Heart left ventricle (tissue), 16 donors: ENCODE measurements at regions not wholly inside any gene's neighbourhood (a gene's known extent, or its start where the extent isn't known, plus 50 kb on each side); places are given as distances from the start of the nearest gene placed in this dataset.

Experiments used
- ATAC-seq, 4 donors: fragments of 200-7000 bp; cut with Tn5 transposase; one replicate each; pipeline ENCODE4 v1.9.1; 2020 to 2022; ENCODE audit warnings: moderate library complexity in 4 of 4, mild to moderate bottlenecking in 3 of 4, moderate number of reproducible peaks in 1 of 4
- DNase-seq, 5 donors: peaks; one replicate each; pipeline ENCODE4 v3.0.0-alpha.2; 2020
- H3K27ac ChIP-seq, 12 donors: fragments of 200-600 bp; sonication (generic) in 4 of 12; one replicate each; pipeline versions ENCODE4 v1.5.0 to v1.8.0; 2016 to 2022; ENCODE audit warnings: mild to moderate bottlenecking in 2 of 12
- H3K27me3 ChIP-seq, 9 donors: fragments of 200-600 bp; sonication (generic) in 2 of 9; one replicate each; pipeline versions ENCODE4 v1.5.1 to v1.8.0; 2016 to 2022; ENCODE audit warnings: mild to moderate bottlenecking in 3 of 9
- H3K36me3 ChIP-seq, 9 donors: fragments of 200-600 bp; sonication (generic) in 2 of 9; one replicate each; pipeline versions ENCODE4 v1.5.0 to v1.8.0; 2018 to 2022; ENCODE audit warnings: mild to moderate bottlenecking in 2 of 9
- H3K4me1 ChIP-seq, 12 donors: fragments of 200-600 bp; sonication (generic) in 4 of 12; one replicate each; pipeline versions ENCODE4 v1.5.0 to v1.8.0; 2016 to 2022; ENCODE audit warnings: mild to moderate bottlenecking in 3 of 12
- H3K4me3 ChIP-seq, 12 donors: fragments of 200-600 bp; sonication (generic) in 4 of 12; one replicate each; pipeline versions ENCODE4 v1.5.0 to v1.8.0; 2017 to 2022; ENCODE audit warnings: mild to moderate bottlenecking in 9 of 12, moderate library complexity in 4 of 12
- H3K9me3 ChIP-seq, 12 donors: fragments of 200-600 bp; sonication (generic) in 4 of 12; one replicate each; pipeline versions ENCODE4 v1.5.0 to v1.8.0; 2016 to 2022; ENCODE audit warnings: mild to moderate bottlenecking in 1 of 12
- POLR2A ChIP-seq, 2 donors: fragments of 450-650 bp; IDR thresholded peaks; one replicate each; pipeline ENCODE4 v1.6.1; 2017; ENCODE audit warnings: antibody characterized with exemption in 2 of 2, mild to moderate bottlenecking in 2 of 2, moderate library complexity in 2 of 2
- WGBS, 4 donors: extraction: QIAGEN DNeasy Blood & Tissue Kit in 2 of 4; methylation state at CpG; one replicate each; pipeline versions ENCODE4 v1.1.5 to v1.1.7; 2013 to 2018; 5-methylcytosine and 5-hydroxymethylcytosine counted together
- intact Hi-C, 10 donors: fragments of 100-400 bp; cut with DNase I; formaldehyde crosslinking; loops; one replicate each; pipeline versions ENCODE4 v1.11.1 to v1.14.2; 2022
- TF ChIP-seq, protein P1 (sequence below), 12 donors: fragments of 200-600 bp; sonication (generic) in 4 of 12; IDR thresholded peaks; one replicate each; pipeline versions ENCODE4 v1.5.0 to v1.8.0; 2018 to 2022; ENCODE audit warnings: antibody characterized with exemption in 12 of 12, mild to moderate bottlenecking in 5 of 12
- donor health status: ischemic (EF 13 %, LVEDD 7.1; RV severe dilation, severe dysfunction).
- donor health status: healthy with polysubstance abuse.
- donor health status: DM: no; HTN: yes; CAD: no.
- donor health status: DM: no; HTN: no; CAD: no.
- donor health status: ischemic (EF 25% LVEDD 6.9; RV normal size, moderate dysfunction).
- donor health status: ischemic (EF 25% LVEDD 5.7; RV mildly dilated, moderate dysfunction).
- donor health status: healthy.
- donor health status: DM: yes; HTN: yes; CAD: no.
- donor health status: ischemic (EF 35%, LVEDD 5.7; RV mildly dilated, moderate dysfunction).
- donor health status: nonischemic (EF 11% LVEDD 7.7; RV severe dilation, severe dysfunction).
- donor health status: DM: yes; HTN: yes; CAD: no.
- donor health status: PGD.
- donor health status: ischemic (EF 29% LVEDD 5.4; RV normal size, mild dysfunction).
- donor health status: nonischemic (EF 23%, LVEDD 6.1; RV moderate dilation, normal function).

DNA sequence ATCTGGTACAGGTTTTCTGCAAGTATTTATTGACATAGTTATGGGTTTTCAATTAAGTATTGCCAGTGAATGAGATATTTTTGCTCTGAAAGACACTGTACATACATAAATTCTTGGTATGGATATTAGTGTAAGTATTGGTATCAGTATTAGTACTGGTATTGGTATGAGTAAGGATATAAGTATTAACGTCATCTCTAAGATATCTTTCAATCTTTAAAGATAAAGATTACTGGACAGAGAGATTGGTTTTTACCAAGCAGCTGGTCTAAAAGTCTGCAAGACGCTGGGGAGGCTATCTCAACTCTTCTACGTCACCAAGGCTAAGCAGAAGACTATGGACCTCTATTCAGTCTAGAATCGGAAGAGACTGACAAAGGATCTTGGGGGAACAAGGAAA, 234.5 kb downstream of the NXPE2 start:
- H3K36me3 ChIP-seq, result no peaks in the 10 kb centered on the region
- H3K27me3 ChIP-seq, result no peaks in the 10 kb centered on the region
- TF ChIP-seq, protein P1, sequence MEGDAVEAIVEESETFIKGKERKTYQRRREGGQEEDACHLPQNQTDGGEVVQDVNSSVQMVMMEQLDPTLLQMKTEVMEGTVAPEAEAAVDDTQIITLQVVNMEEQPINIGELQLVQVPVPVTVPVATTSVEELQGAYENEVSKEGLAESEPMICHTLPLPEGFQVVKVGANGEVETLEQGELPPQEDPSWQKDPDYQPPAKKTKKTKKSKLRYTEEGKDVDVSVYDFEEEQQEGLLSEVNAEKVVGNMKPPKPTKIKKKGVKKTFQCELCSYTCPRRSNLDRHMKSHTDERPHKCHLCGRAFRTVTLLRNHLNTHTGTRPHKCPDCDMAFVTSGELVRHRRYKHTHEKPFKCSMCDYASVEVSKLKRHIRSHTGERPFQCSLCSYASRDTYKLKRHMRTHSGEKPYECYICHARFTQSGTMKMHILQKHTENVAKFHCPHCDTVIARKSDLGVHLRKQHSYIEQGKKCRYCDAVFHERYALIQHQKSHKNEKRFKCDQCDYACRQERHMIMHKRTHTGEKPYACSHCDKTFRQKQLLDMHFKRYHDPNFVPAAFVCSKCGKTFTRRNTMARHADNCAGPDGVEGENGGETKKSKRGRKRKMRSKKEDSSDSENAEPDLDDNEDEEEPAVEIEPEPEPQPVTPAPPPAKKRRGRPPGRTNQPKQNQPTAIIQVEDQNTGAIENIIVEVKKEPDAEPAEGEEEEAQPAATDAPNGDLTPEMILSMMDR (IDR thresholded peaks at IDR 0.05), result no peak
- no peak for TF ChIP-seq POLR2A (IDR thresholded peaks at IDR 0.05)
- no peaks in the 10 kb centered on the region for H3K9me3 ChIP-seq
- H3K4me3 ChIP-seq, result no peak overlapping the region
- H3K27ac ChIP-seq, result no peak overlapping the region
- DNase-seq (no peak), ATAC-seq (no peak)
- 77 to 88% (median 84%) methylated on average over 4 of the region's 4 CpGs for WGBS, 4 donors
- peaks cover 0 to 2% (median 0%) of the 10 kb centered on the region in 12 donors for H3K4me1 ChIP-seq
- intact Hi-C loops, result no loop called here

DNA sequence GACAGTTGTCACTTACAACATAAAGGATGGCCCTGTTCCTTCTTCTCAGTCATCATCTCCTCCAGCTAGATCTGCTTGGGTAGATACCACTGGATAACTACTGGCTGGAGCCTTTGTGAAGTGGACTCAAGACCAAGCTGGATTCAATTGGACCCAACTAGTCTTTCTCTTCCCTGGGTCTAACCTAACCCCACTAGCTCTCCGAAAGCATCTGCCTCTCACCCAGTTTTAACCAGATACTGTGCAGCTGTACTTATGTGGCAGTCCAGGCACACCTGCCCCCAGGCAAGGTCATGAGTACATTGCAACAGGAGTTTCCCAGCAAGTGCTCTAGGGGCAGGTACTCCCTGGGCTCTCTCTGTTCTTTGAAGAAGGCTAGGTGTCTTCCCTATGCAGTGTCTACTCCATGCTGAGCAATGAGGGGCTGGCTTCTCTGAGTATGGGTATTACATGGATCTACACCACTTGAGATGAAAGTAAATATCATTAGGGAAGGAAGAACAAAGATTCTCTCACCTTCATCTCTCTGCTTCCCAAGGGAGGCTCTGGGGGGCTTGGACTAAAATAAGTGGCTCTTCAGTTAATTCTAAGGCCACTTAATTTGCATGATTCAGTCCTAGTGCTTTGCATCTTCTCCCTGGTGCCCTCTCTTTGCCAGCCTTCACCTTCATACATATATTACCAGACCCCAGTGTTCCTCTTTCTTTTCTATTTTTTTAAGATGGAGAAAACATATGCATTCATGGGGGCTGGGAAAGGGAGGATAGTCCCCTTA, 236.1 kb downstream of the NXPE2 start:
- DNase-seq, result no peak
- Histone ChIP-seq H3K4me3 (no peak overlapping the region), H3K36me3 (no peaks in the 10 kb centered on the region), H3K9me3 (no peaks in the 10 kb centered on the region), H3K4me1 (peaks cover 0 to 2% (median 0%) of the 10 kb centered on the region in 12 donors), H3K27ac (no peak overlapping the region), H3K27me3 (no peaks in the 10 kb centered on the region)
- no peak for ATAC-seq
- intact Hi-C loops, result no loop called here
- 81 to 96% (median 87%) methylated on average over 1 of the region's 1 CpG for WGBS, 4 donors
- no peak for TF ChIP-seq POLR2A (IDR thresholded peaks at IDR 0.05)
- TF ChIP-seq, protein P1 (IDR thresholded peaks at IDR 0.05), result no peak

DNA sequence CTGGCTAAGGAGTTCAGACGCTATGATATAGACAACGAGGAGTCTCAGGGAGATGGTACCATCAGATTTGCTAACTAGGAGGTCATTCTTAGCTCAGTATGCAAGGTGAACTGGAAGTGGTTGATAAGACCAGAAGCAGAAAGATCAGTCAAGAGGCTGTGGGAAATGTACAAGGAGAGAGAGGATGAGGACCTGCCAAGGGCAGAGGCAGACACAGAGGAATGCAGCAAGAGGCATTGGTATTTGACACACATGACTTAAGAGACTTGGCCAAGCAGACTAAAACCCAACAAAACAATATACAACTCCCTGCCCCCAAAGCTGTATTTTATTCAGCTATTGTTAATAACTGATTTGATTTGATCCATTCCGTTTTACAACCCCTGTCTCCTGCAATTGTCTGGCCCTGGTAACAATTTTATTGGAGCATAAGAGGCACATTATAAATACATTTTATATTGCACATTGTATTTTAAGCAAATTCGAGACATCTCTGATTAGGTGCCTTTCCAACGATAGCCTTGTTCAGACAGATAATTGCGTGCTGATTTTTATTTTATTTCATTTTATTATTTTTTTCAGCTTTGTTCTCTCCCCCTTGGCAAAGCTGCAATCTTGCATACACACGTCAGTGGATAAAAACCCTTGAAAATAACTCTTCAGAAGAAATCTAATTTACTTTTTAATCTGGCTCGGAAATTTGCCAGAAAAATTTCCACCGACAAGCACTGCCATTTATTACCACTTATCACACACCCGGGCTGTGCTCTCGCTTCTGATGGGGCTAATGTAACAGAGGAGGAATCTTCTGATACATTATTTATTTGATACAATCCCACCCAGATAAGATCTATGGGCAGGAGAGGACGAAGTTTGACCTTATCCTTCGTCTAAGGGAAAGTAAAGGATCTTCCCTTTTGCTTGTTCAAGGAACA, 237.8 kb downstream of the NXPE2 start:
- ATAC-seq, result no peak
- intact Hi-C loops, result no loop called here
- TF ChIP-seq, protein P1 (IDR thresholded peaks at IDR 0.05), result no peak
- TF ChIP-seq POLR2A (IDR thresholded peaks at IDR 0.05), result no peak
- no peak for DNase-seq
- no peak overlapping the region for H3K27ac ChIP-seq
- H3K4me3 ChIP-seq, result no peak overlapping the region
- no peaks in the 10 kb centered on the region for H3K9me3 ChIP-seq
- WGBS, 4 donors, result 60 to 62% (median 60%) methylated on average over 13 of the region's 13 CpGs
- peaks cover 0 to 2% (median 0%) of the 10 kb centered on the region in 12 donors for H3K4me1 ChIP-seq
- H3K36me3 ChIP-seq, result no peaks in the 10 kb centered on the region
- no peaks in the 10 kb centered on the region for H3K27me3 ChIP-seq

DNA sequence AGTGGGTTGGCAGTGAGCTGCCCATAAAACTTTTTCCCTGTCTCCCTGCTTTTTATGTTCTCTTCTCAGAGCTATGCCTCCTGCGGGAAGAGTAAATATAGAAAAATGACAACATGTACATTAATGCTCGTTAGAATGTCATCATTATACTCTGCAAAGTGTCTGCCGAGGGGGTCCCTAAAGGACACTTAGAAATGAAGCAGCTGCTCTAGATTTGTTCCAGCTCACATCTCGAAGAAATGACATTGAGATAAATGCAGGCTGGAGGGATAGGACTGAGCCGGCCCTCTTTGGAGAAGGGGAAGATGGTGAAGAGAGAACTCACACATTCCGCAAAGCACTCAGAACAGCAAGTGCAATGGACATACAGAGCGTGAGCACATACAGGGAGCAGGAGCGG, 240.0 kb downstream of the NXPE2 start:
- Histone ChIP-seq H3K9me3 (no peaks in the 10 kb centered on the region), H3K27me3 (no peaks in the 10 kb centered on the region), H3K27ac (no peak overlapping the region), H3K4me3 (no peak overlapping the region), H3K36me3 (no peaks in the 10 kb centered on the region), H3K4me1 (peaks cover 0 to 2% (median 0%) of the 10 kb centered on the region in 12 donors)
- DNase-seq (no peak), ATAC-seq (no peak)
- TF ChIP-seq POLR2A (IDR thresholded peaks at IDR 0.05), result no peak
- TF ChIP-seq, protein P1 (IDR thresholded peaks at IDR 0.05), result no peak
- WGBS, 4 donors, result 69 to 73% (median 70%) methylated on average over 8 of the region's 8 CpGs
- intact Hi-C loops, result no loop called here
